ENCODE measurements at regions not wholly inside any gene's neighbourhood (a gene's known extent, or its start where the extent isn't known, plus 50 kb on each side); places are given as distances from the start of the nearest gene placed in this dataset.

DNA sequence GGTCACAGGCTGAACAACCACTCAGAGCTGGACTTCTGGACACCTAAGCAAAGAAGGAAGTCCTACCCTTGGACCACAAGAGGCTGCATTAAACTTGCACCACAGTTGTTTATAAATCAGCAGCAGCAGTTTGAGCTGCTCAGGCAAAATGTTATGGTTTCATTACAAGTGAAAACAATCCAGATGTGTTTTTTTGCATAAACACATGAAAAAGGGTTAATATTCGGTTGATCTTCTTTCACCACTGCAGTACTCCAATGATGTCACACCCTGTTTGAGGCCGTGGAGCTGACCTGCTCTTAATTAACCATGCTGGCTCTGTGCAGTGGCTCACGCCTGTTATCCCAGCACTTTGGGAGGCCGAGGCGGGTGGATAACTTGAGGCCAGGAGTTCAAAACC lies 490.8 kb upstream of the CELF2 start:
- Histone ChIP-seq H3K4me1 (ENCODE audit: control insufficient read depth, insufficient read depth, low read length) (no peaks in the 10 kb centered on the region), H3K9me3 (ENCODE audit: control insufficient read depth, insufficient read depth, low read length) (no peaks in the 10 kb centered on the region), H3K27ac (ENCODE audit: low read length) (no peak overlapping the region), H3K27me3 (ENCODE audit: control insufficient read depth, insufficient read depth, low read length) (no peaks in the 10 kb centered on the region), H3K4me3 (ENCODE audit: low read length) (no peak overlapping the region), H3K36me3 (ENCODE audit: control insufficient read depth, insufficient read depth, low read length) (no peaks in the 10 kb centered on the region)
- intact Hi-C loops (cut with micrococcal nuclease) = no loop called here
- no peak overlapping the region for H3K4me3 Mint-ChIP-seq
- H3K27ac Mint-ChIP-seq = no peak overlapping the region
- no peaks in the 10 kb centered on the region for H3K4me1 Mint-ChIP-seq
- peaks cover 0 to 4% of the 10 kb centered on the region in 2 donors for H3K27me3 Mint-ChIP-seq (ENCODE audit: low read depth in 2 of 2)
- no peaks in the 10 kb centered on the region for H3K9me3 Mint-ChIP-seq
- ATAC-seq (no peak), DNase-seq (no peak)
- TF ChIP-seq, protein P1, sequence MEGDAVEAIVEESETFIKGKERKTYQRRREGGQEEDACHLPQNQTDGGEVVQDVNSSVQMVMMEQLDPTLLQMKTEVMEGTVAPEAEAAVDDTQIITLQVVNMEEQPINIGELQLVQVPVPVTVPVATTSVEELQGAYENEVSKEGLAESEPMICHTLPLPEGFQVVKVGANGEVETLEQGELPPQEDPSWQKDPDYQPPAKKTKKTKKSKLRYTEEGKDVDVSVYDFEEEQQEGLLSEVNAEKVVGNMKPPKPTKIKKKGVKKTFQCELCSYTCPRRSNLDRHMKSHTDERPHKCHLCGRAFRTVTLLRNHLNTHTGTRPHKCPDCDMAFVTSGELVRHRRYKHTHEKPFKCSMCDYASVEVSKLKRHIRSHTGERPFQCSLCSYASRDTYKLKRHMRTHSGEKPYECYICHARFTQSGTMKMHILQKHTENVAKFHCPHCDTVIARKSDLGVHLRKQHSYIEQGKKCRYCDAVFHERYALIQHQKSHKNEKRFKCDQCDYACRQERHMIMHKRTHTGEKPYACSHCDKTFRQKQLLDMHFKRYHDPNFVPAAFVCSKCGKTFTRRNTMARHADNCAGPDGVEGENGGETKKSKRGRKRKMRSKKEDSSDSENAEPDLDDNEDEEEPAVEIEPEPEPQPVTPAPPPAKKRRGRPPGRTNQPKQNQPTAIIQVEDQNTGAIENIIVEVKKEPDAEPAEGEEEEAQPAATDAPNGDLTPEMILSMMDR (IDR thresholded peaks at IDR 0.05) = no peak
- WGBS (ENCODE audit: insufficient coverage) = 81% methylated on average over 5 of the region's 5 CpGs
- H3K36me3 Mint-ChIP-seq = no peaks in the 10 kb centered on the region

DNA sequence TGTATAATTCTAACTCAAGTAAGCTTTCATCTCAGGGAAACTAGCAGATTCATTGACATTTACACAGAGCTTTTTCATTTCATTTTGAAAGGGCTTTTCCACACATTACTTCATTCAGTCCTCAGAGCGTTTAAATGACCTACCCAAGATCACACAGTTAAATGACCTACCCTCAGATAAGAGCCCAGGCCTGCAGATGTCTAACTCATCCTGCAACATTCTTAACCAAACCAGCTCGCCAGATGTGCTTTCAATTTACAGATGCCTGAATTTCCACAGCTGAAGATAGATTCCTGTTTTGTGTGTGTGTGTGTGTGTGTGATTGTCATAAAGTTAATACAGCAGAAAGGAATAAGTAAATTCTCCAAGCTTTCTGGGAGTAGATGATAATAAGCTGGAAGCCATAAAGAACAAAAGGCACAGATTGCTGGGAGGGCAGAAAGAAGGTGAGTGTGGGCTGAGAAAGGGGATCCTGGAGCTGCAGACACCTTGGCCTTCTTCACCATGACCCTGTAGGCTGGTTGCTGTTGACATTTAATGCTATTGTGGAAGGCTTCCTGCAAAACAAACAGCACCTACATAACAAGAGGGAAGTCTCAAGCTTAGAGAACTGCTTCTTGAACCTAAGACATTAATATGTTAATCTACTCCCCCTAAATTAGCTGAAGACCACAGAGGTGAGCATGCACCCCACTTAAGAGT lies 489.7 kb upstream of the CELF2 start:
- no peaks in the 10 kb centered on the region for H3K36me3 Mint-ChIP-seq
- no peaks in the 10 kb centered on the region for H3K36me3 ChIP-seq (ENCODE audit: control insufficient read depth, insufficient read depth, low read length)
- no peak overlapping the region for H3K4me3 Mint-ChIP-seq
- TF ChIP-seq, protein P1 (IDR thresholded peaks at IDR 0.05) = no peak
- no peaks in the 10 kb centered on the region for H3K9me3 ChIP-seq (ENCODE audit: control insufficient read depth, insufficient read depth, low read length)
- peaks cover 0 to 3% of the 10 kb centered on the region in 2 donors for H3K27me3 Mint-ChIP-seq (ENCODE audit: low read depth in 2 of 2)
- no peak overlapping the region for H3K27ac Mint-ChIP-seq
- ATAC-seq (no peak), DNase-seq (no peak)
- intact Hi-C loops (cut with micrococcal nuclease) = no loop called here
- no peaks in the 10 kb centered on the region for H3K4me1 Mint-ChIP-seq
- H3K9me3 Mint-ChIP-seq = no peaks in the 10 kb centered on the region
- H3K4me1 ChIP-seq (ENCODE audit: control insufficient read depth, insufficient read depth, low read length) = no peaks in the 10 kb centered on the region
- no peak overlapping the region for H3K4me3 ChIP-seq (ENCODE audit: low read length)
- WGBS (ENCODE audit: insufficient coverage) = 81% methylated on average over 2 of the region's 2 CpGs
- H3K27ac ChIP-seq (ENCODE audit: low read length) = no peak overlapping the region
- no peaks in the 10 kb centered on the region for H3K27me3 ChIP-seq (ENCODE audit: control insufficient read depth, insufficient read depth, low read length)

DNA sequence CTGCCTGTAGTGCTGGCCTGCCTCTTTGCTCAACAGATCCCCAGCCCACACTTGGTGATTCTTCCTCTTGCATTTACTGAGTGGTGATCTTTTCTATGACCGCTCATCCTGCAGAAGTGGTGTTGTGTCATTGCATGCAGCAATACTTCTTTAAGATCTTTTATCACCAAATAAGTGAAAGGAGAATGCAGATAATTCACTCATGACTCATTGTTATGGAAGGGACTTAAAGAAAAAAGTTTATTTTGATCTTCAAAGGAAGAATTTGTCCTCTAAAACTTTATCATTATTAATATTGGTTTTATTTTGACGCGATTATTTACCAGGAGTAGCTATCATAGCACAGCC lies 489.1 kb upstream of the CELF2 start:
- Mint-ChIP-seq H3K27ac (no peak overlapping the region), H3K4me1 (no peaks in the 10 kb centered on the region)

More for the DNA sequence above, 489.1 kb upstream of the CELF2 start:
- no peaks in the 10 kb centered on the region for H3K9me3 ChIP-seq (ENCODE audit: control insufficient read depth, insufficient read depth, low read length)
- Mint-ChIP-seq H3K27me3 (ENCODE audit: low read depth in 2 of 2) (peaks cover 0 to 8% of the 10 kb centered on the region in 2 donors), H3K9me3 (no peaks in the 10 kb centered on the region), H3K36me3 (no peaks in the 10 kb centered on the region), H3K4me3 (no peak overlapping the region)
- WGBS (ENCODE audit: insufficient coverage) = no CpG with 5 or more reads among the region's 3 CpGs
- no peaks in the 10 kb centered on the region for H3K27me3 ChIP-seq (ENCODE audit: control insufficient read depth, insufficient read depth, low read length)
- H3K4me1 ChIP-seq (ENCODE audit: control insufficient read depth, insufficient read depth, low read length) = no peaks in the 10 kb centered on the region
- ATAC-seq = no peak
- H3K27ac ChIP-seq (ENCODE audit: low read length) = no peak overlapping the region
- no peak for DNase-seq
- no peaks in the 10 kb centered on the region for H3K36me3 ChIP-seq (ENCODE audit: control insufficient read depth, insufficient read depth, low read length)
- TF ChIP-seq, protein P1 (IDR thresholded peaks at IDR 0.05) = no peak
- no peak overlapping the region for H3K4me3 ChIP-seq (ENCODE audit: low read length)
- intact Hi-C loops (cut with micrococcal nuclease) = no loop called here
